ENCODE measurements at regions not wholly inside any gene's neighbourhood (a gene's known extent, or its start where the extent isn't known, plus 50 kb on each side); places are given as distances from the start of the nearest gene placed in this dataset.

DNA sequence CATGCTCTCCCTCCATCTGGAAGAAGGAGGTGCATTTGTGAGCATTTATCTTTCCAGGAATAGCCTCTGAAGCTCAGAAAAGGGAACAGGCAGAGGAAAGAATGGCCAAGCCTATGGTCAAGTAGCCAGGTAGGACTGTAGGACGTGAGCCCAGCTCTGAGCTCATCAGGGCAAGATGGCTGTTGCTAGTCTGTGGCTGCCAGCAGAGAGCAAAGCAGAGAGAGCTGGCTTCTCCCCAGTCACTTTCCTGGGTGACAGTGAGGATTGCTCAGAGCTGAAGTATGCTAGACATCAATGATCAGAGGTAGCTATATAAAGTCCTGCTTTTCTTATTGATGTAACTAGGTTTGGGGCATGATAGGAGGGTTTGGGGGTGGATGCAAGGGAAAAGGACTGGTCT, 146.1 kb upstream of the SLC24A5 start:
- no peak for TF ChIP-seq FOXP2 (optimal IDR thresholded peaks at IDR 0.05; ENCODE audit: borderline replicate concordance, extremely low read depth, extremely low read length, insufficient read depth)
- no peak for TF ChIP-seq POLR2AphosphoS5 (IDR thresholded peaks at IDR 0.05; ENCODE audit: low read depth, low read length)

All from PFSK-1 (cell line).